Uterus (tissue), 2 donors: ENCODE measurements at regions not wholly inside any gene's neighbourhood (a gene's known extent, or its start where the extent isn't known, plus 50 kb on each side); places are given as distances from the start of the nearest gene placed in this dataset.

Source experiments
- POLR2A ChIP-seq, 2 donors: fragments of 450-650 bp; IDR thresholded peaks; one replicate each; pipeline ENCODE4 v1.6.1; 2016; ENCODE audit warnings: antibody characterized with exemption in 2 of 2, mild to moderate bottlenecking in 1 of 2, moderate library complexity in 1 of 2
- TF ChIP-seq, protein P1 (sequence below), 4 experiments: fragments of 200-600 bp in 2 of 4; fragments of 450-650 bp in 2 of 4; sonication (generic) in 2 of 4; IDR thresholded peaks; one replicate each; pipeline ENCODE4 v1.5.1; 2016 to 2019; ENCODE audit warnings: antibody characterized with exemption in 4 of 4, mild to moderate bottlenecking in 2 of 4, moderate library complexity in 1 of 4

DNA sequence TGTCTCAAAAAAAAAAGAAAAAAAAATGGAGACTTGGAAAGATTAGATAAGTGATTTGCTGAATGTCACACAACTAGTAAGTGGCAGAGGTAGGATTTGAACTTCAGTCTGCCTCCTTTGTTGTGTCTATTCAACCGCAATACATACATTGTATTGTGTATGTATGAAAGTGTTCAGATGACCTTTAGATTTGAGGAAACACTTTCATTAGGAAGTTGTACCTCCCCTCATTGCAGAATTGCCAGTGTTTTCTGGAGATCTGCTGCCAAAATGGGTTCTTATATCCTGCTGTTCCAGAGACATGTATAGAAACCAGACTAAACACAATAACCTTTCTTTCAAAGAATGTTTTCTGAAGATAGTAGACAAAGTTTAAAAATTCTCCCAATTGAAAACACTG lies 247.4 kb upstream of the TBL1XR1 start:
- TF ChIP-seq POLR2A (IDR thresholded peaks at IDR 0.05) = no peak
- TF ChIP-seq, protein P1, sequence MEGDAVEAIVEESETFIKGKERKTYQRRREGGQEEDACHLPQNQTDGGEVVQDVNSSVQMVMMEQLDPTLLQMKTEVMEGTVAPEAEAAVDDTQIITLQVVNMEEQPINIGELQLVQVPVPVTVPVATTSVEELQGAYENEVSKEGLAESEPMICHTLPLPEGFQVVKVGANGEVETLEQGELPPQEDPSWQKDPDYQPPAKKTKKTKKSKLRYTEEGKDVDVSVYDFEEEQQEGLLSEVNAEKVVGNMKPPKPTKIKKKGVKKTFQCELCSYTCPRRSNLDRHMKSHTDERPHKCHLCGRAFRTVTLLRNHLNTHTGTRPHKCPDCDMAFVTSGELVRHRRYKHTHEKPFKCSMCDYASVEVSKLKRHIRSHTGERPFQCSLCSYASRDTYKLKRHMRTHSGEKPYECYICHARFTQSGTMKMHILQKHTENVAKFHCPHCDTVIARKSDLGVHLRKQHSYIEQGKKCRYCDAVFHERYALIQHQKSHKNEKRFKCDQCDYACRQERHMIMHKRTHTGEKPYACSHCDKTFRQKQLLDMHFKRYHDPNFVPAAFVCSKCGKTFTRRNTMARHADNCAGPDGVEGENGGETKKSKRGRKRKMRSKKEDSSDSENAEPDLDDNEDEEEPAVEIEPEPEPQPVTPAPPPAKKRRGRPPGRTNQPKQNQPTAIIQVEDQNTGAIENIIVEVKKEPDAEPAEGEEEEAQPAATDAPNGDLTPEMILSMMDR (IDR thresholded peaks at IDR 0.05) = no peak
